ENCODE measurements at regions not wholly inside any gene's neighbourhood (a gene's known extent, or its start where the extent isn't known, plus 50 kb on each side); places are given as distances from the start of the nearest gene placed in this dataset.
"Not testable (repeated sequence)": the region's sequence is repeated elsewhere in the genome, so short reads cannot be mapped to it uniquely, and the experiment has no call there.

DNA sequence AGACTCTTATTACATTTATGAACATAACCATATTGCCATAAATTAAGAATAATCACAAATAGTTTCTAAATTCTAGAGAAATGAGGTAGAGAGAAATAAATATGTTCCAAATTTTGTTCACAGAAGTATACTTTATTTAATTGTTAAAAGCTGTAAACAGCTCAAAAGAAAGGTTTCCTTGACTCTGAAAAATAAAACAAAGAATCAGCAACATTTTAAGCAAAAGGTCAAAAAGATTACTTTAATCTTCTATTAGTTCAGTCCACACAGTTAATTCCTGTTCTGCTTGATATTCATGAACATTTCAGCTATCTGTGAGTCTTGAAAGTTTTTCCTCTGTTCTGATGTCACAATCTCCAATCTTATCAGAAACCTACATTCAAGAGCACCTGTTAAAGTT lies 197.9 kb downstream of the GJA1 start:
- Histone ChIP-seq H3K27ac (no peak overlapping the region), H3K9me3 (peaks cover 11% of the 10 kb centered on the region), H3K36me3 (no peaks in the 10 kb centered on the region), H3K4me1 (peaks cover 10% of the 10 kb centered on the region), H3K4me3 (no peak overlapping the region), H3K27me3 (no peaks in the 10 kb centered on the region)
- DNase-seq (ENCODE audit: extremely low spot score in 2 of 2) = no peak
- intact Hi-C loops (cut with DNase I) = no loop called here
- TF ChIP-seq, protein P1, sequence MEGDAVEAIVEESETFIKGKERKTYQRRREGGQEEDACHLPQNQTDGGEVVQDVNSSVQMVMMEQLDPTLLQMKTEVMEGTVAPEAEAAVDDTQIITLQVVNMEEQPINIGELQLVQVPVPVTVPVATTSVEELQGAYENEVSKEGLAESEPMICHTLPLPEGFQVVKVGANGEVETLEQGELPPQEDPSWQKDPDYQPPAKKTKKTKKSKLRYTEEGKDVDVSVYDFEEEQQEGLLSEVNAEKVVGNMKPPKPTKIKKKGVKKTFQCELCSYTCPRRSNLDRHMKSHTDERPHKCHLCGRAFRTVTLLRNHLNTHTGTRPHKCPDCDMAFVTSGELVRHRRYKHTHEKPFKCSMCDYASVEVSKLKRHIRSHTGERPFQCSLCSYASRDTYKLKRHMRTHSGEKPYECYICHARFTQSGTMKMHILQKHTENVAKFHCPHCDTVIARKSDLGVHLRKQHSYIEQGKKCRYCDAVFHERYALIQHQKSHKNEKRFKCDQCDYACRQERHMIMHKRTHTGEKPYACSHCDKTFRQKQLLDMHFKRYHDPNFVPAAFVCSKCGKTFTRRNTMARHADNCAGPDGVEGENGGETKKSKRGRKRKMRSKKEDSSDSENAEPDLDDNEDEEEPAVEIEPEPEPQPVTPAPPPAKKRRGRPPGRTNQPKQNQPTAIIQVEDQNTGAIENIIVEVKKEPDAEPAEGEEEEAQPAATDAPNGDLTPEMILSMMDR (IDR thresholded peaks at IDR 0.05) = no peak
- TF ChIP-seq POLR2AphosphoS5 (IDR thresholded peaks at IDR 0.05; ENCODE audit: insufficient read depth in 1 of 2, low read depth in 1 of 2) = no peak
- no peak for TF ChIP-seq POLR2A (IDR thresholded peaks at IDR 0.05)

DNA sequence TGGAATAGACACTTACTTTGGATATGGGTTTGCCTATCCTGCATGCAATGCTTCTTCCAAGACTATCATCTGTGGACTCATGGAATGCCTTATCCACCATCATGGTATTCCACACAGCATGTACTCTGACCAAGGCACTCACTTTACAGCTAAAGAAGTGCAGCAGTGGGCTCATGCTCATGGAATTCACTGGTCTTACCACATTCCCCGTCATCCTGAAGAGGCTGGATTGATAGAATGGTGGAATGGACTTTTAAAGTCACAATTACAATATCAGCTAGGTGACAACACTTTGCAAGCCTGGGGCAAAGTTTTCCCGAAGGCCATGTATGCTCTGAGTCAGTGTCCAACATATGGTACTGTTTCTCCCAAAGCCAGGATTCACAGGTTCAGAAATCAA lies 199.1 kb downstream of the GJA1 start:
- DNase-seq (ENCODE audit: extremely low spot score in 2 of 2); intact Hi-C loops (cut with DNase I); H3K36me3 ChIP-seq: not testable (repeated sequence)

DNA sequence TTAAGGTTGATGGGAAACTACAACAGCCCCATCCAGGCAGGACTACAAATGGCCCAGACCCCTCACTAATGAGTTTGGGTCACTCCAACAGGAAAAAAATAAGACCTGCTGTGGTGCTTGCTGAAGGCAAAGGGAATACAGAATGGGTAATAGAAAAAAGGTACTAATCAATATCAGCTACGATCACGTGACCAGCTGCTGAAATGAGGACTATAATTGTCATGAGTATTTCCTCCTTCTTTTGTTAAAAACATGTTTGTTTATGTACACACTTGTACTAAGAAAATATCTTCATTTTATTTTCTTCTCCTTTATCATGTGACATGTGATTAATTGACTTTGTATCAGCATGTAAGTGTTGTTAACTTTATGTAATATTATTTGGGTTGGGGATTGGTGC lies 199.9 kb downstream of the GJA1 start:
- TF ChIP-seq POLR2AphosphoS5 (IDR thresholded peaks at IDR 0.05; ENCODE audit: insufficient read depth in 1 of 2, low read depth in 1 of 2) (no peak), POLR2A (IDR thresholded peaks at IDR 0.05) (no peak)
- TF ChIP-seq, protein P1 (IDR thresholded peaks at IDR 0.05) = no peak
- DNase-seq (ENCODE audit: extremely low spot score in 2 of 2) = no peak
- H3K36me3 ChIP-seq = no peaks in the 10 kb centered on the region
- intact Hi-C loops (cut with DNase I) = no loop called here
- H3K4me3 ChIP-seq = no peak overlapping the region
- peaks cover 11% of the 10 kb centered on the region for H3K9me3 ChIP-seq
- no peak overlapping the region for H3K27ac ChIP-seq
- H3K27me3 ChIP-seq = no peaks in the 10 kb centered on the region
- no peaks in the 10 kb centered on the region for H3K4me1 ChIP-seq

More for the DNA sequence above, 199.1 kb downstream of the GJA1 start:
- not testable (repeated sequence) for H3K4me1 ChIP-seq, H3K27ac ChIP-seq, H3K27me3 ChIP-seq, H3K4me3 ChIP-seq
- H3K9me3 ChIP-seq = peaks cover 11% of the 10 kb centered on the region

GRCh38 chr6:121636217-121636616 lies 200.8 kb downstream of the GJA1 start:
- H3K4me1 ChIP-seq; H3K4me3 ChIP-seq; intact Hi-C loops (cut with DNase I); DNase-seq (ENCODE audit: extremely low spot score in 2 of 2); H3K36me3 ChIP-seq; H3K27ac ChIP-seq; H3K27me3 ChIP-seq: not testable (repeated sequence)
- H3K9me3 ChIP-seq = peaks cover 11% of the 10 kb centered on the region

DNA sequence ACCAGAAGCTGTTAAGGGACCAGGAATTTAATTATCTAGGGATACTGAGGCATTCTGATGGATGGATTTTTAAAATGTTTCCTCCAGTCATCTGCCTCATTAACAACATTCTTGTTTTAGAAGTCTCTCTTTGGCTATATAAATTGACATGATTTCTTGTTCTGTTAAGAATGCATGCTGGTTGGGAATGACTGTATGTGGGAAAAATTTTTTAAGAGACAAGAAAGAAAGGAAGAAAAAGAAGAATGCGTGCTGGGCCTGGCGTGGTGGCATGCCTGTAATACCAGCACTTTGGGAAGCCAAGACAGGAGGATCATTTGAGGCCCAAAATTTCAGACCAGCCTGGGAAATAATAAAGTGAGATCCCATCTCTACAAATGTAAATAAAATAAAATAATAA lies 203.6 kb downstream of the GJA1 start:
- Histone ChIP-seq H3K4me1 (no peaks in the 10 kb centered on the region), H3K27me3 (no peaks in the 10 kb centered on the region), H3K9me3 (no peaks in the 10 kb centered on the region), H3K27ac (no peak overlapping the region), H3K4me3 (no peak overlapping the region), H3K36me3 (no peaks in the 10 kb centered on the region)
- intact Hi-C loops (cut with DNase I) = no loop called here
- no peak for TF ChIP-seq POLR2A (IDR thresholded peaks at IDR 0.05)
- TF ChIP-seq, protein P1 (IDR thresholded peaks at IDR 0.05) = no peak
- TF ChIP-seq POLR2AphosphoS5 (IDR thresholded peaks at IDR 0.05; ENCODE audit: insufficient read depth in 1 of 2, low read depth in 1 of 2) = no peak
- DNase-seq (ENCODE audit: extremely low spot score in 2 of 2) = no peak

GRCh38 chr6:121641158-121641557 lies 205.7 kb downstream of the GJA1 start:
- H3K9me3 ChIP-seq = no peaks in the 10 kb centered on the region
- H3K4me1 ChIP-seq = no peaks in the 10 kb centered on the region
- intact Hi-C loops (cut with DNase I) = no loop called here
- no peaks in the 10 kb centered on the region for H3K27me3 ChIP-seq
- TF ChIP-seq, protein P1 (IDR thresholded peaks at IDR 0.05) = no peak
- TF ChIP-seq POLR2A (IDR thresholded peaks at IDR 0.05) (no peak), POLR2AphosphoS5 (IDR thresholded peaks at IDR 0.05; ENCODE audit: insufficient read depth in 1 of 2, low read depth in 1 of 2) (no peak)
- no peak overlapping the region for H3K4me3 ChIP-seq
- H3K36me3 ChIP-seq = no peaks in the 10 kb centered on the region
- no peak overlapping the region for H3K27ac ChIP-seq
- no peak for DNase-seq (ENCODE audit: extremely low spot score in 2 of 2)

All from vagina (tissue), 2 donors.